ENCODE measurements at regions not wholly inside any gene's neighbourhood (a gene's known extent, or its start where the extent isn't known, plus 50 kb on each side); places are given as distances from the start of the nearest gene placed in this dataset.

DNA sequence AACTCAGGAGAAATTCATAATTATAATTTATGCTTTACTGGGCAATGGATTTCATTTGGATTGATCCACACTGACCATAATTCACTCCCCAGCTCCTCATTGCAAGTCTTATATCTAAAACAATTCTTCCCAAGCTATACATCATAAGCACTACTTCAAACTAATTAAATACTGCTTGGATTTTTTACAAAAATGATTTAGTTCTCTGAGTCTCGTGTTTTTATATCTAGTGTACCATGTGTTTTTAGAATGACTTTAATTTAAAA, 443.8 kb downstream of the GPAM start:
- Histone ChIP-seq H2BK15ac (ENCODE audit: low read depth, low read length) (no peak overlapping the region), H3K18ac (ENCODE audit: low read depth, low read length) (no peak overlapping the region), H4K5ac (ENCODE audit: low read depth, low read length) (no peak overlapping the region), H3K36me3 (ENCODE audit: control insufficient read depth, insufficient read depth, low read length) (no peaks in the 10 kb centered on the region), H4K91ac (ENCODE audit: insufficient read depth, low read depth, low read length) (no peak overlapping the region), H3K56ac (ENCODE audit: extremely low read depth, insufficient read depth, low read length) (no peak overlapping the region), H2BK120ac (ENCODE audit: low read depth, low read length) (no peak overlapping the region), H3K4ac (ENCODE audit: low read depth, low read length) (no peak overlapping the region), H2AK9ac (replicated peaks; ENCODE audit: low read depth, low read length, poor library complexity) (no peak overlapping the region), H4K8ac (ENCODE audit: low read depth in 2 of 2, low read length in 2 of 2) (no peak overlapping the region), H3K27me3 (ENCODE audit: control insufficient read depth, insufficient read depth, low read length) (no peaks in the 10 kb centered on the region), H3K14ac (replicated peaks; ENCODE audit: low read depth, low read length) (no peak overlapping the region), H2BK20ac (ENCODE audit: low read depth, low read length) (no peak overlapping the region), H3K4me1 (ENCODE audit: control insufficient read depth, insufficient read depth, low read length) (no peaks in the 10 kb centered on the region), H3K4me3 (ENCODE audit: insufficient read depth, low read depth, low read length) (no peak overlapping the region), H3K79me1 (ENCODE audit: low read depth in 1 of 2, low read length in 2 of 2) (no peaks in the 10 kb centered on the region), H2AFZ (replicated peaks; ENCODE audit: low read length, poor library complexity) (no peak overlapping the region), H2BK5ac (ENCODE audit: low read depth, low read length, poor library complexity, severe bottlenecking) (no peak overlapping the region), H4K20me1 (ENCODE audit: insufficient read depth, low read length) (no peaks in the 10 kb centered on the region), H3K27ac (ENCODE audit: insufficient read depth, low read length) (no peak overlapping the region), H3K9me3 (ENCODE audit: control insufficient read depth, insufficient read depth, low read length) (peaks cover 10% of the 10 kb centered on the region), H3K9ac (ENCODE audit: low read depth, low read length) (no peak overlapping the region), H3K4me2 (ENCODE audit: low read depth, low read length) (no peak overlapping the region), H3K9me1 (ENCODE audit: insufficient read depth, low read length) (no peaks in the 10 kb centered on the region), H3K23ac (ENCODE audit: low read depth, low read length) (no peak overlapping the region), H2AK5ac (ENCODE audit: low read depth, low read length) (no peak overlapping the region)
- TF ChIP-seq CEBPB (IDR thresholded peaks at IDR 0.05; ENCODE audit: low read depth, low read length) (no peak), POLR2A (IDR thresholded peaks at IDR 0.05; ENCODE audit: low read depth, low read length) (no peak), USF2 (IDR thresholded peaks at IDR 0.05; ENCODE audit: low read depth, low read length) (no peak), CHD1 (IDR thresholded peaks at IDR 0.05; ENCODE audit: low read depth, low read length) (no peak)
- no TSS peak for BruUV-seq (replicated peaks)
- WGBS, 2 experiments (ENCODE audit: extremely low coverage in 2 of 2, insufficient read length in 1 of 2), result no CpG with 5 or more reads among the region's 1 CpG
- ChIA-PET CTCF (no interaction called here), POLR2A (ENCODE audit: unreplicated experiment) (no interaction called here)
- DNase-seq (no peak), ATAC-seq (ENCODE audit: low read depth) (no peak)
- in situ Hi-C loops (cut with MboI; ENCODE audit: low sequenced_read_pairs), result no loop called here
- dilution Hi-C loops (cut with HindIII; ENCODE audit: low sequenced_read_pairs, unreplicated experiment), result no loop called here
- intact Hi-C loops (cut with micrococcal nuclease), result no loop called here
